Endodermal cell (in vitro differentiated cells): ENCODE measurements at regions not wholly inside any gene's neighbourhood (a gene's known extent, or its start where the extent isn't known, plus 50 kb on each side); places are given as distances from the start of the nearest gene placed in this dataset.
"Not testable (repeated sequence)": the region's sequence is repeated elsewhere in the genome, so short reads cannot be mapped to it uniquely, and the experiment has no call there.

Experiments
- DNase-seq: peaks from one replicate; pipeline ENCODE4 v3.0.0-alpha.2; 2017
- H3K27ac ChIP-seq: 2 replicates; pipeline ENCODE4 v1.5.1; 2013; ENCODE audit warnings: mild to moderate bottlenecking, low read depth, low read length, moderate library complexity
- H3K27me3 ChIP-seq: 2 replicates; pipeline ENCODE4 v1.6.1; 2013; ENCODE audit warnings: mild to moderate bottlenecking, low read length, moderate library complexity; ENCODE audit not compliant: insufficient read depth, control insufficient read depth, poor library complexity, severe bottlenecking
- H3K36me3 ChIP-seq: 2 replicates; pipeline ENCODE4 v1.7.0; 2013; ENCODE audit warnings: mild to moderate bottlenecking, low read length, moderate library complexity; ENCODE audit not compliant: control insufficient read depth, insufficient read depth
- H3K4me1 ChIP-seq: one replicate; pipeline ENCODE4 v1.7.0; 2013; ENCODE audit warnings: low read length; ENCODE audit not compliant: control insufficient read depth, insufficient read depth
- H3K4me3 ChIP-seq: 2 replicates; pipeline ENCODE4 v1.5.1; 2013; ENCODE audit warnings: mild to moderate bottlenecking, low read length, moderate library complexity
- H3K9ac ChIP-seq: 2 replicates; pipeline ENCODE4 v1.6.1; 2013; ENCODE audit warnings: mild to moderate bottlenecking, low read length, moderate library complexity; ENCODE audit not compliant: poor library complexity, severe bottlenecking; ENCODE audit errors: extremely low read depth
- H3K9me3 ChIP-seq: 2 replicates; pipeline ENCODE4 v1.6.1; 2013; ENCODE audit warnings: mild to moderate bottlenecking, low read length, moderate library complexity; ENCODE audit not compliant: control insufficient read depth
- H3K27ac Mint-ChIP-seq: 2 replicates; pipeline ENCODE4 v1.8.0; 2020; ENCODE audit warnings: mixed read lengths
- H3K27me3 Mint-ChIP-seq: 2 replicates; pipeline ENCODE4 v1.8.0; 2021; ENCODE audit warnings: mild to moderate bottlenecking, mixed read lengths; ENCODE audit not compliant: insufficient read depth
- H3K36me3 Mint-ChIP-seq: 2 replicates; pipeline ENCODE4 v1.8.0; 2020; ENCODE audit warnings: low read depth, mixed read lengths
- H3K4me1 Mint-ChIP-seq: 2 replicates; pipeline ENCODE4 v1.8.0; 2020; ENCODE audit warnings: mixed read lengths
- H3K4me3 Mint-ChIP-seq: 2 replicates; pipeline ENCODE4 v1.8.0; 2020; ENCODE audit warnings: mild to moderate bottlenecking, moderate library complexity, mixed read lengths
- H3K9me3 Mint-ChIP-seq: 2 replicates; pipeline ENCODE4 v1.8.0; 2020; ENCODE audit warnings: mild to moderate bottlenecking, mixed read lengths
- CTCF ChIP-seq: fragments of 200-600 bp; sonication (generic); conservative IDR thresholded peaks from 2 replicates; pipeline ENCODE4 v1.5.0; 2021; ENCODE audit warnings: antibody characterized with exemption, mild to moderate bottlenecking
- WGBS, 2 experiments: methylation state at CpG; one replicate each; pipeline versions ENCODE4 v1.1.5 to v1.1.7; 2013; ENCODE audit warnings: missing lambda C conversion rate in 2 of 2, mixed read lengths in 1 of 2; ENCODE audit not compliant: insufficient coverage in 1 of 2, insufficient read length in 1 of 2; 5-methylcytosine and 5-hydroxymethylcytosine counted together

GRCh38 chr10:78236416-78237015 is 202.9 kb downstream of the RPS24 start:
- Histone ChIP-seq H3K36me3 (no peaks in the 10 kb centered on the region), H3K9ac (no peak overlapping the region), H3K4me1 (no peaks in the 10 kb centered on the region), H3K4me3 (no peak overlapping the region), H3K27ac (no peak overlapping the region), H3K27me3 (no peaks in the 10 kb centered on the region), H3K9me3 (no peaks in the 10 kb centered on the region)
- no peak for TF ChIP-seq CTCF
- DNase-seq, result no peak
- Mint-ChIP-seq H3K36me3 (no peaks in the 10 kb centered on the region), H3K4me1 (no peaks in the 10 kb centered on the region), H3K27me3 (peaks cover 2% of the 10 kb centered on the region), H3K9me3 (peaks cover 4% of the 10 kb centered on the region), H3K4me3 (no peak overlapping the region), H3K27ac (no peak overlapping the region)
- WGBS, 2 experiments, result 86 to 94% methylated on average over 5 to 7 of the region's 7 CpGs

GRCh38 chr10:78237951-78238350 is 204.3 kb downstream of the RPS24 start:
- not testable (repeated sequence) for H3K36me3 Mint-ChIP-seq, H3K27me3 ChIP-seq, H3K4me3 ChIP-seq, H3K27ac Mint-ChIP-seq, H3K27me3 Mint-ChIP-seq, DNase-seq, H3K36me3 ChIP-seq, H3K4me1 ChIP-seq, H3K4me3 Mint-ChIP-seq, H3K9ac ChIP-seq, H3K9me3 ChIP-seq, H3K4me1 Mint-ChIP-seq, H3K27ac ChIP-seq
- 82 to 93% methylated on average over 5 of the region's 5 CpGs for WGBS, 2 experiments
- peaks cover 15% of the 10 kb centered on the region for H3K9me3 Mint-ChIP-seq

- WGBS, 2 experiments, result 100% methylated on average over 1 to 2 of the region's 2 CpGs
- no peak overlapping the region for H3K9ac ChIP-seq
- H3K4me1 ChIP-seq, result no peaks in the 10 kb centered on the region
- H3K4me3 ChIP-seq, result no peak overlapping the region
- Mint-ChIP-seq H3K27ac (no peak overlapping the region), H3K4me3 (no peak overlapping the region), H3K27me3 (peaks cover 6% of the 10 kb centered on the region), H3K9me3 (peaks cover 31% of the 10 kb centered on the region), H3K36me3 (no peaks in the 10 kb centered on the region), H3K4me1 (peaks cover 2% of the 10 kb centered on the region)
- no peak overlapping the region for H3K27ac ChIP-seq
- H3K9me3 ChIP-seq, result no peaks in the 10 kb centered on the region
- DNase-seq, result no peak
- no peak for TF ChIP-seq CTCF
- H3K27me3 ChIP-seq, result no peaks in the 10 kb centered on the region
- no peaks in the 10 kb centered on the region for H3K36me3 ChIP-seq
These were observed 213.6 kb downstream of the RPS24 start for GRCh38 chr10:78247266-78247665.

- no peak overlapping the region for H3K4me3 ChIP-seq
- Mint-ChIP-seq H3K27me3 (peaks cover 6% of the 10 kb centered on the region), H3K4me1 (peaks cover 2% of the 10 kb centered on the region), H3K4me3 (no peak overlapping the region), H3K9me3 (peaks cover 25% of the 10 kb centered on the region), H3K27ac (no peak overlapping the region), H3K36me3 (no peaks in the 10 kb centered on the region)
- H3K27ac ChIP-seq, result no peak overlapping the region
- WGBS, 2 experiments, result 83% methylated on average over 1 of the region's 1 CpG; no CpG with 5 or more reads in 1 of the 2 experiments
- no peaks in the 10 kb centered on the region for H3K9me3 ChIP-seq
- H3K9ac ChIP-seq, result no peak overlapping the region
- H3K36me3 ChIP-seq, result no peaks in the 10 kb centered on the region
- no peaks in the 10 kb centered on the region for H3K27me3 ChIP-seq
- H3K4me1 ChIP-seq, result no peaks in the 10 kb centered on the region
- DNase-seq, result no peak
- TF ChIP-seq CTCF, result no peak
These were observed 214.2 kb downstream of the RPS24 start for GRCh38 chr10:78247821-78248220.
